HUES48 (cell line): ENCODE measurements at regions not wholly inside any gene's neighbourhood (a gene's known extent, or its start where the extent isn't known, plus 50 kb on each side); places are given as distances from the start of the nearest gene placed in this dataset.
A peak's percentile ranks its signal among the peaks of the same experiment; 100 is the strongest.

Source experiments
- H3K27ac ChIP-seq: one replicate; pipeline ENCODE4 v1.7.0; 2013; ENCODE audit warnings: low read depth, low read length, inconsistent platforms
- H3K27me3 ChIP-seq: 2 replicates; pipeline ENCODE4 v1.6.1; 2013; ENCODE audit warnings: mild to moderate bottlenecking, low read length; ENCODE audit not compliant: control insufficient read depth, insufficient read depth
- H3K36me3 ChIP-seq: 2 replicates; pipeline ENCODE4 v1.6.1; 2013; ENCODE audit warnings: low read length; ENCODE audit not compliant: control insufficient read depth, insufficient read depth
- H3K4me1 ChIP-seq: 2 replicates; pipeline ENCODE4 v1.6.1; 2013; ENCODE audit warnings: mild to moderate bottlenecking, low read length; ENCODE audit not compliant: control insufficient read depth, insufficient read depth
- H3K4me3 ChIP-seq: 2 replicates; pipeline ENCODE4 v1.5.1; 2013; ENCODE audit warnings: mild to moderate bottlenecking, low read depth, low read length
- H3K9ac ChIP-seq: 2 replicates; pipeline ENCODE4 v1.6.1; 2013; ENCODE audit warnings: mild to moderate bottlenecking, low read depth, low read length, moderate library complexity
- H3K9me3 ChIP-seq: 2 replicates; pipeline ENCODE4 v1.6.1; 2013; ENCODE audit warnings: low read length; ENCODE audit not compliant: control insufficient read depth, insufficient read depth

- no peaks in the 10 kb centered on the region for H3K9me3 ChIP-seq
- H3K27ac ChIP-seq = peak overlapping the region; percentile 90
- peaks cover 47% of the 10 kb centered on the region for H3K4me1 ChIP-seq
- H3K9ac ChIP-seq = no peak overlapping the region
- peaks cover 14% of the 10 kb centered on the region; the same call in 1 of the 2 replicates for H3K27me3 ChIP-seq
- peaks cover 16% of the 10 kb centered on the region for H3K36me3 ChIP-seq
- H3K4me3 ChIP-seq = 0 out of 2 replicates have a peak overlapping the region, but pooled peaks have one; percentile 5
These were observed 132.2 kb downstream of the TLR5 start for GRCh38 chr1:223010582-223011504.

- no peak overlapping the region for H3K9ac ChIP-seq
- 0 out of 2 replicates have a peak overlapping the region, but pooled peaks have one; percentile 5 for H3K4me3 ChIP-seq
- no peaks in the 10 kb centered on the region for H3K9me3 ChIP-seq
- peaks cover 21% of the 10 kb centered on the region for H3K36me3 ChIP-seq
- peaks cover 47% of the 10 kb centered on the region for H3K4me1 ChIP-seq
- H3K27me3 ChIP-seq = peaks cover 13% of the 10 kb centered on the region; the same call in 1 of the 2 replicates
- peak overlapping the region; percentile 90 for H3K27ac ChIP-seq
These were observed 131.6 kb downstream of the TLR5 start for GRCh38 chr1:223011505-223011856.

GRCh38 chr1:223012176-223012788 lies 130.8 kb downstream of the TLR5 start:
- no peak overlapping the region for H3K9ac ChIP-seq
- H3K4me1 ChIP-seq = peaks cover 43% of the 10 kb centered on the region
- H3K9me3 ChIP-seq = no peaks in the 10 kb centered on the region
- peaks cover 29% of the 10 kb centered on the region for H3K36me3 ChIP-seq
- H3K27me3 ChIP-seq = peaks cover 8% of the 10 kb centered on the region; the same call in 1 of the 2 replicates
- H3K4me3 ChIP-seq = no peak overlapping the region
- H3K27ac ChIP-seq = peak overlapping the region; percentile 42

- no peak overlapping the region for H3K27ac ChIP-seq
- peaks cover 6% of the 10 kb centered on the region; the same call in 1 of the 2 replicates for H3K27me3 ChIP-seq
- H3K4me3 ChIP-seq = no peak overlapping the region
- no peak overlapping the region for H3K9ac ChIP-seq
- peaks cover 35% of the 10 kb centered on the region for H3K36me3 ChIP-seq
- peaks cover 37% of the 10 kb centered on the region for H3K4me1 ChIP-seq
- no peaks in the 10 kb centered on the region for H3K9me3 ChIP-seq
These were observed 130.1 kb downstream of the TLR5 start for GRCh38 chr1:223012938-223013337.

GRCh38 chr1:223014142-223014873 lies 128.7 kb downstream of the TLR5 start:
- peaks cover 4% of the 10 kb centered on the region; the same call in 1 of the 2 replicates for H3K27me3 ChIP-seq
- H3K4me3 ChIP-seq = no peak overlapping the region
- no peak overlapping the region for H3K9ac ChIP-seq
- H3K27ac ChIP-seq = no peak overlapping the region
- no peaks in the 10 kb centered on the region for H3K9me3 ChIP-seq
- peaks cover 25% of the 10 kb centered on the region for H3K4me1 ChIP-seq
- peaks cover 39% of the 10 kb centered on the region for H3K36me3 ChIP-seq

GRCh38 chr1:223016381-223016780 lies 126.7 kb downstream of the TLR5 start:
- Histone ChIP-seq H3K4me3 (no peak overlapping the region), H3K27ac (no peak overlapping the region), H3K27me3 (no peaks in the 10 kb centered on the region), H3K9me3 (no peaks in the 10 kb centered on the region), H3K4me1 (peaks cover 20% of the 10 kb centered on the region), H3K36me3 (peaks cover 58% of the 10 kb centered on the region), H3K9ac (no peak overlapping the region)

- no peak overlapping the region for H3K9ac ChIP-seq
- H3K36me3 ChIP-seq = peaks cover 63% of the 10 kb centered on the region
- H3K27ac ChIP-seq = no peak overlapping the region
- H3K4me3 ChIP-seq = no peak overlapping the region
- no peaks in the 10 kb centered on the region for H3K9me3 ChIP-seq
- H3K27me3 ChIP-seq = no peaks in the 10 kb centered on the region
- peaks cover 18% of the 10 kb centered on the region for H3K4me1 ChIP-seq
These were observed 126.2 kb downstream of the TLR5 start for GRCh38 chr1:223016890-223017289.

- Histone ChIP-seq H3K27ac (no peak overlapping the region), H3K36me3 (peaks cover 67% of the 10 kb centered on the region), H3K27me3 (no peaks in the 10 kb centered on the region), H3K4me1 (peaks cover 19% of the 10 kb centered on the region), H3K9ac (no peak overlapping the region), H3K9me3 (no peaks in the 10 kb centered on the region), H3K4me3 (no peak overlapping the region)
These were observed 125.8 kb downstream of the TLR5 start for GRCh38 chr1:223017291-223017690.

GRCh38 chr1:223018534-223018933 lies 124.5 kb downstream of the TLR5 start:
- Histone ChIP-seq H3K9ac (no peak overlapping the region), H3K27me3 (no peaks in the 10 kb centered on the region), H3K4me1 (peaks cover 32% of the 10 kb centered on the region), H3K36me3 (peaks cover 74% of the 10 kb centered on the region), H3K9me3 (no peaks in the 10 kb centered on the region), H3K4me3 (no peak overlapping the region), H3K27ac (no peak overlapping the region)

GRCh38 chr1:223019256-223019655 lies 123.8 kb downstream of the TLR5 start:
- Histone ChIP-seq H3K9ac (no peak overlapping the region), H3K27ac (no peak overlapping the region), H3K4me1 (peaks cover 39% of the 10 kb centered on the region), H3K27me3 (no peaks in the 10 kb centered on the region), H3K36me3 (peaks cover 77% of the 10 kb centered on the region), H3K9me3 (no peaks in the 10 kb centered on the region), H3K4me3 (no peak overlapping the region)
